HG03103 (cell line): ENCODE measurements at regions not wholly inside any gene's neighbourhood (a gene's known extent, or its start where the extent isn't known, plus 50 kb on each side); places are given as distances from the start of the nearest gene placed in this dataset.
A peak's percentile ranks its signal among the peaks of the same experiment; 100 is the strongest.

Source experiments
- ATAC-seq: cut with Tn5 transposase; IDR thresholded peaks from one replicate; pipeline ENCODE4 v1.9.1; 2021; ENCODE audit warnings: low read depth; ENCODE audit not compliant: unreplicated experiment

DNA sequence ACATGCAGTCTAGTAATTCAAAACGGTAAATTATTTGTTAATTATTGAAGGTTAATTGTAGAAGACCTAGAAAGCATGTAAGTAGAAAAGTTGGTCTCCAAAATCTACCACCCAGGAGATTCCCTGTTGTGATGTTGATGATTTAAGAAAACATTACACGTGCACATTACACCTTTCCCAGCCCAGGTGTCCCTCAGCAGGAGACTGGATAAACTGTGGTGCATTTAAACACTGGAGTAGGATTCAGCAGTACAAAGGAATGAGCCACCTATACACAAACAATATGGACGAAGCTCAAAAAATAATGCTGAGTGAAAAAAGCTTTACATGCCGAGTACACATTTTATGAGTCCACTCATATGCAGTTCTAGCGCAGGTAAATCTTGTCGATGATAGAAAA is 109.0 kb upstream of the STARD3NL start:
- no peak for ATAC-seq

DNA sequence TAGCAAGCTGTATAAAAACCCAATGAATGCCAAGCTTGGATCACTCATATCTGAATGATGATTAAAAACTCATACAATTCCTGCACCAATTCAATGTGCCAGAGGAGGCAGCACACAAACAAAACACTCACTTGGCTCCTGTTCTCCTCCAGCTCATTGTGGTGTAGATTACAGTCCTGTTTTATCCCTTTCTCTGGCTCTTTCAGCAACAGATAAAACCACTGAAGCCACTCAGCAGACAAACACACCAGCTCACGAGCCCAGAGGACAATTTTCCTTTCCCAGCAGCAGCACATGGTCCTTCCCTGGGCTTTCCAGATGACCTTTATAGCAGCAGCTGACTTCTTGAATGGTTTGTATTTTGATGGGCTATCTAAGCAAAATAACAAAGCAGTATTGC is 107.3 kb upstream of the STARD3NL start:
- no peak for ATAC-seq

DNA sequence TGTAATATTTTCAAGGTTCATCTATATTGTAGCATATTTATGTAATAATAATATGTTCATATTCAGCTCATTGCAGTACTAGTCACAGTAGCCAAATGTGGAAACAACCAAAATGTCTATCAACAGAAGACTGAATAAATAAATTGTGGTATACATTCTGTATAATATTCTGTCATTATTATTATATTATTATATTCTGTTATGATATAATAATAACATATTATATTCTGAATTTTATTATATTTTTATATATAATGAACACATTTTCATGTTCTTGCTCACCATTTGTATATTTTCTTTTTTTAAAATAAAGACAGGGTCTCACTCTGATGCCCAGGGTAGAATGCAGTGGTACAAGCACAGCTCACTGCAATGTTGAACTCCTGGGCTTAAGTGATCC is 91.2 kb upstream of the STARD3NL start:
- no peak for ATAC-seq

DNA sequence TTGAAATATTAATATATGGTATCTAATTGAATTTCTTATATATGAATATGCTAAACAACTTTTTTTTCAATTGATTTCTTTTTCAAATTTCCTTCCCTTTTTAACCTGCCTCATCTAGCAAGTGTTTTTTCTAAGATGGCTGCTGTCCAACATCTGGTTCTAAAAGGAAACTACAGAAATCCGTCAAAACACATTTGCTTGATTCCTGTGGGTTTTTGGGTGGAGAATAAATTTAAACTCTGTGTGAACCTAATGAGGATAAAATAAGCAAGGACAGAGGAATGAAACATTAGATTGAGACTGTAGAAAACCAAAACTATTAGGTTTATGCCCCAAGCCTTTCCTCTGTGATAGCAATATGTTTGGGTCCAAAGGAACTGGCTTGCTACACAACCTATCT is 75.5 kb upstream of the STARD3NL start:
- no peak for ATAC-seq

DNA sequence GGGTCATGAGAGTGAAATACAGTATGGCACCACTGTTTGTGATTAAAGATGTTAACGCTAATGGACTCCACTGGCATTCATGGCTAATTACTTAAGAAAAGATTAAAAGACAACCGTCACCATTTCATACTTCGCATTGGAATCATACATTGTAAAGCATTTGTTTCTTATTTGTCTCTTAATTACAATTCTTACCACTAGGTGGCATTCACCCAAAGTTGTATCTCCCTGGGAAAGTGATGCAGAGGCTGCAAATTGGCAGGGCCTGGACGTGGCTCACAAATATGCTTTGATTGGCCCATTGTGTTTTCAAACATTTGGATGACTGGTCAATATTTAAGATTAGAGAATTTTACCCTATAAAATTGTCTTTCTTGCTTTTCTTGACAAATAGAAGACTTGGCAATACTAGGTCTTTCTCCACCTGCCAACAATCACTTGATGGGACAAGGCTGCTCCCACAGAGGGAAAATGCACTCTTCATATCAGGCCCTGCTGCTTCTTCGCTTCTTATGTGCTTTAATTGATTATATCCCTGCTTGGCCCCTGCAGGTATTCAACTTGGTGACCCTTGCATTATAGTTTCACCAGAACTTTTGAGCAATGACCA is 72.1 kb upstream of the STARD3NL start:
- peak; percentile 64 for ATAC-seq

DNA sequence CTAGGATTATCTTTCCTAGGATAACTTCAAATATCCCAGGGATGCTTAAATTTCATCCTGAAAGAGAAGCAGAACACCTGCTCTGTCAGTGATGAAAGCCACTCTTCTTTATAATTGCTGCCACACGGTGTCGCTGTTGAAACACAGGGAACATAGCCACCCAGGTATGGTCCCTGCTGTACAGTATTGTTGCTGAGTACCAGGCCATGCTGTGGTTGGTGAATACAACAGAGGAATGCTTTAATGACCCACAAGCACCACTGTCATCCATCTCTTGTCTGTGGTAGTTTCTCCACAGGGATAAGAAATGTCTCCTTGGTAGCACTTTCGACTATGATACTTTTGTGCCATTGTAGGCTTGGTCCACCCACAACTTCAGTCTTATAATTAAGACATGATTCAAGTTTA is 70.6 kb upstream of the STARD3NL start:
- ATAC-seq = peak; percentile 73

DNA sequence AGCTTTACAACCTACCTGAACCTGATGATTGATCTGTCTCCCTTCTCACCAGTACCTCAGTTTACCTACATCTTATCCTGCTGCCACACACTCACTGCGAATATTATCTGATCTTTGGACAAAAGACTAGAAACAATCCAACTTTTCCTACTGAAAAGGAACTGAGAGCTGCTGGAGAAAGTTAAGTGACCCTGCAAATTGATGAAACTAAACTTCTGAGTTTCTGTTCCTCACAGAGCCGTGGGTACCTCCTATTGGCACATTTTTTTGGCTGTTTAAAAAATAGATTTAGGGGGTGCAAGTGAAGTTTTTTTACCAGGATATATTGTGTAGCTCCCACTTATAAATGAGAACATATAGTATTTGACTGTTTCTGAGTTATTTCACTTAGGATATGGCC is 66.0 kb upstream of the STARD3NL start:
- ATAC-seq = no peak

DNA sequence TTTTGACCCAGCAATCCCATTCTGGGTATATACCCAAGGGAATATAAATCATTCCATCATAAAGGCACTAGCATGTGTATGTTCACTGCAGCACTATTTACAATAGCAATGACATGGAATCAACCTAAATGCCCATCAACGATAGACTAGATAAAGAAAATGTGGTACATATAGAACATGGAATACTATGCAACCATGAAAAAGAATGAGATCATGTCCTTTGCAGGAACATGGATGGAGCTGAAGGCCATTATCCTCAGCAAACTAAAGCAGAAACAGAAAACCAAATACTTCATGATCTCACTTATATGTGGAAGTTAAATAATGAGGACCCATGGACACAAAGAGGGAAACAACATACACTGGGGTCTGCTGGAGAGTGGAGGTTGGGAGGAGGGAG is 58.0 kb upstream of the STARD3NL start:
- ATAC-seq = no peak

DNA sequence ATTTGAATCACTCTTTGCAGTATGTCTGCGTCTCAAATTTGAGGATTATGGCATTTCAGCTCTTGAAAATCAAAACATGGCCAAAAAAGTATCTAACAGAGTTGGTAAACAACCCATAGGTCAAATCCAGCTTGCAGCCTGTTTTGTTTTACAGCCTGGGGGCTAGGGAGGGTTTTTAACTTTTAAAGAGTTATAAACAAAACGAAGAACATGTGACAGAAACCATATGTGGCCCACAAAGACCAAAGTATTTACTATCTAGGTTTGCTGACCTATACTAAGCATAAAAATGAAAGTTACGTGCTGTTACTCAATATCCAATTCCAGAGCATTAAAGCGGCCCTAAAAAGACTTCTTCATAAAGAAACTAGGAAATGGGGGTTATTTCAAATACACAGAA is 55.5 kb upstream of the STARD3NL start:
- ATAC-seq = no peak

DNA sequence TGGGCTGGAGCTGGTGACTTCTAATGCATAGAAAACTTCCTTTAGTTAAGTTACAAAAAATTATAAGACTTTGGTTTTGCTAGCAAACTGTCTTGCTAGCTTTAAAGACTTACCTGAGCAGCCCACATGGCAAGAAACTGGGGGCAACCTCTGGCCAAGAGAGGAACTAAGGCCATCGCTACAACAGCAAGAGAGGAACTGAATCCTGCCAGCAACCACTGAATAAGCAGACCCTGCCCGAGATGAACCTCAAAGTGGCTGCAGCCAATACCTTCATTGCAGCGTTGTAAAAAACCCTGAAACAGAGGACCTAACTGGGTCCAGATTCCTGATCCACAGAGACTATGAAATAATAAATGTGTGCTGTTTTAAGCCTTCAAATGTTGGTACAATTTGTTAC is 54.6 kb upstream of the STARD3NL start:
- no peak for ATAC-seq

DNA sequence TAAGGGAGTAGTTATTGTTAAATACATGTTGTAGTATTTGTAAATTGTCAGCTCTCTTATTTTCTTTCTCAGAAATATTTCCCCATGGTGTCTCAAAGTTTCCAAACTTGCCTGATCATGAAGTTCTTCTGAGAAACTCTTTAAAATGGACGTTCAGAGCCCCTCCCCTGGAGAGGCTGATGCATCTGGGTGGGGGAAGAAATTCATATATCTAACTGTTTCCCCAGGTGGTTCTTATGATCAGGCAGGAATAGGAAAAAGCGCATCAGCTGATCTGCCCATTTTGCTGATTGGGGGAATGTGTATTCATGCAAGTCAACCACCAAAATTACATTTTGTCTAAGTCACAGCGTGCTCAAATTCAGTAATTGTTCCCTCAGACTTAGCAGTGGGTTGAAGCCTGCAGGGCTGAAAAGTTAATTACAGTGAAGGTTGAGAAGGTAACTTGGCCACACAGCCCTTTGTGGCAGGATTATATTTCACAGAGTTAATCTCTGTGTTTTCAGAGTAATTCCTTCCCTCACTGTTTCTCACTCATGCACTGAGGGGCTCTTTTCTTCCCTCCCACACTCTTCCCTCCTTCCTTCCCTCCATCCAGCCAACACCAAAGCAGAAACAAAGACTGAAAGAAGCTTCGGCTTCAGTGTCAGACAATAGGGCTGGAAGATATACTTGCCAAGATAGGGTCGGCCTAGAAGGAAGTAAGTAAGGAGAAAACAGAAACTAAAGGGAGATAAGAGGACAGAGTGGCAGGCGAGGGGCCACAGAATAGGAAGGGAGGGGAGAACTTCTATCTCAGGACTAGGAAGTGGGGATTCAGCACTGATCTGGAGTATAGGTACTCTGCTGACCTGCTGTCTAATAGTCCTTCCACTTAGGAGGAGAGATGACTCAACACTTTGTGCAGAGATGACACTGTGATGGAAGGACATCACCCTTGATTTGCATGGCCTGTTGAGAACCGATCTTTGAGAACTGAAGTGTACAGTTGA is 50.5 kb upstream of the STARD3NL start:
- ATAC-seq = no peak
